GM18909 (cell line): ENCODE measurements at regions not wholly inside any gene's neighbourhood (a gene's known extent, or its start where the extent isn't known, plus 50 kb on each side); places are given as distances from the start of the nearest gene placed in this dataset.

Experiments used
- ATAC-seq: cut with Tn5 transposase; IDR thresholded peaks from one replicate; pipeline ENCODE4 v1.9.1; 2021; ENCODE audit warnings: mild to moderate bottlenecking; ENCODE audit not compliant: unreplicated experiment, poor library complexity

GRCh38 chr13:85666356-85666755, 132.9 kb downstream of the SLITRK6 start:
- ATAC-seq = no peak

- no peak for ATAC-seq
Observed at GRCh38 chr13:85665286-85665685, 133.9 kb downstream of the SLITRK6 start.

GRCh38 chr13:85663856-85664255, 135.4 kb downstream of the SLITRK6 start:
- no peak for ATAC-seq

- ATAC-seq = no peak
Observed at GRCh38 chr13:85662186-85662585, 137.0 kb downstream of the SLITRK6 start.

GRCh38 chr13:85661675-85662074, 137.5 kb downstream of the SLITRK6 start:
- ATAC-seq = no peak

GRCh38 chr13:85659493-85659892, 139.7 kb downstream of the SLITRK6 start:
- no peak for ATAC-seq

- no peak for ATAC-seq
Observed at GRCh38 chr13:85657942-85658341, 141.3 kb downstream of the SLITRK6 start.

- ATAC-seq = no peak
Observed at GRCh38 chr13:85655040-85655439, 144.2 kb downstream of the SLITRK6 start.

- ATAC-seq = no peak
Observed at GRCh38 chr13:85654227-85654626, 145.0 kb downstream of the SLITRK6 start.

- ATAC-seq = no peak
Observed at GRCh38 chr13:85653681-85654080, 145.5 kb downstream of the SLITRK6 start.

GRCh38 chr13:85652491-85652890, 146.7 kb downstream of the SLITRK6 start:
- ATAC-seq = no peak

GRCh38 chr13:85651440-85651839, 147.8 kb downstream of the SLITRK6 start:
- ATAC-seq = no peak

- ATAC-seq = no peak
Observed at GRCh38 chr13:85650613-85651012, 148.6 kb downstream of the SLITRK6 start.

GRCh38 chr13:85640727-85641126, 158.5 kb downstream of the SLITRK6 start:
- ATAC-seq = no peak

- no peak for ATAC-seq
Observed at GRCh38 chr13:85638815-85639393, 160.3 kb downstream of the SLITRK6 start.

GRCh38 chr13:85638265-85638664, 161.0 kb downstream of the SLITRK6 start:
- ATAC-seq = no peak

- ATAC-seq = no peak
Observed at GRCh38 chr13:85632526-85633195, 166.6 kb downstream of the SLITRK6 start.

- no peak for ATAC-seq
Observed at GRCh38 chr13:85631801-85632200, 167.4 kb downstream of the SLITRK6 start.

- ATAC-seq = no peak
Observed at GRCh38 chr13:85626603-85627002, 172.6 kb downstream of the SLITRK6 start.

- ATAC-seq = no peak
Observed at GRCh38 chr13:85619321-85619720, 179.9 kb downstream of the SLITRK6 start.

GRCh38 chr13:85618521-85618920, 180.7 kb downstream of the SLITRK6 start:
- no peak for ATAC-seq

GRCh38 chr13:85616275-85616674, 182.9 kb downstream of the SLITRK6 start:
- no peak for ATAC-seq
